ENCODE measurements at regions not wholly inside any gene's neighbourhood (a gene's known extent, or its start where the extent isn't known, plus 50 kb on each side); places are given as distances from the start of the nearest gene placed in this dataset.

DNA sequence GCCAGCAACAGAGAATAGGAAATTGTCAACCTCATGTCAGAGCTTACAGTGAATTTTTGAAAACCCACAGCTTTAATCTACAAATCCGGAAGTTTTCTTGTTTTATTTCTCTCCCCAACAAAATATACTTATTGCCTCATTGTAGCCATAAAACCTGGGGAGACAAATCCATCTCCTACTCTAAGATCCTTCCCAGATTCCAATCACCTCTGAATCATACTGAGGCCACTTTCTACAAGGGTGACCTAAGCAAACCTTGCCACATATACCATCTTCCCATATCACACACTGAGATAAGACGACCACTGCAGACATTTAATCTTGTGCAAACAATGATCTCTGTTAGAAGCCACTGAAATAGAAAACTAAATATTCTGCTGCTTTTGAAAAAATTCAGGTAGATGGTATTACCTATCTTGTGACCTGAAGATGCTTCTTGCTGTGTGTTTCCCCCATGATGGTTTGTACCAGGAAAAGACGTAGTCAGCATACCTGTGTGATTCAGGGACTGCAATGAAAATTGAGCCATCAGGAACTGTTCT, 171.5 kb upstream of the DUSP10 start:
- Histone ChIP-seq H3K27me3 (no peaks in the 10 kb centered on the region), H3K36me3 (no peaks in the 10 kb centered on the region), H3K9me3 (no peaks in the 10 kb centered on the region), H3K4me3 (no peak overlapping the region), H3K4me1 (no peaks in the 10 kb centered on the region), H3K27ac (no peak overlapping the region)
- in situ Hi-C loops (cut with MboI; ENCODE audit: low sequenced_read_pairs in 4 of 4), result no loop called here
- intact Hi-C loops (cut with DNase I; ENCODE audit: low total_unique reads), result no loop called here
- no peak for ATAC-seq
- no peak for DNase-seq
- TF ChIP-seq POLR2A (IDR thresholded peaks at IDR 0.05), result no peak
- TF ChIP-seq, protein P1, sequence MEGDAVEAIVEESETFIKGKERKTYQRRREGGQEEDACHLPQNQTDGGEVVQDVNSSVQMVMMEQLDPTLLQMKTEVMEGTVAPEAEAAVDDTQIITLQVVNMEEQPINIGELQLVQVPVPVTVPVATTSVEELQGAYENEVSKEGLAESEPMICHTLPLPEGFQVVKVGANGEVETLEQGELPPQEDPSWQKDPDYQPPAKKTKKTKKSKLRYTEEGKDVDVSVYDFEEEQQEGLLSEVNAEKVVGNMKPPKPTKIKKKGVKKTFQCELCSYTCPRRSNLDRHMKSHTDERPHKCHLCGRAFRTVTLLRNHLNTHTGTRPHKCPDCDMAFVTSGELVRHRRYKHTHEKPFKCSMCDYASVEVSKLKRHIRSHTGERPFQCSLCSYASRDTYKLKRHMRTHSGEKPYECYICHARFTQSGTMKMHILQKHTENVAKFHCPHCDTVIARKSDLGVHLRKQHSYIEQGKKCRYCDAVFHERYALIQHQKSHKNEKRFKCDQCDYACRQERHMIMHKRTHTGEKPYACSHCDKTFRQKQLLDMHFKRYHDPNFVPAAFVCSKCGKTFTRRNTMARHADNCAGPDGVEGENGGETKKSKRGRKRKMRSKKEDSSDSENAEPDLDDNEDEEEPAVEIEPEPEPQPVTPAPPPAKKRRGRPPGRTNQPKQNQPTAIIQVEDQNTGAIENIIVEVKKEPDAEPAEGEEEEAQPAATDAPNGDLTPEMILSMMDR (IDR thresholded peaks at IDR 0.05 in 4 of 5, conservative IDR thresholded peaks at IDR 0.05 in 1 of 5), result no peak

DNA sequence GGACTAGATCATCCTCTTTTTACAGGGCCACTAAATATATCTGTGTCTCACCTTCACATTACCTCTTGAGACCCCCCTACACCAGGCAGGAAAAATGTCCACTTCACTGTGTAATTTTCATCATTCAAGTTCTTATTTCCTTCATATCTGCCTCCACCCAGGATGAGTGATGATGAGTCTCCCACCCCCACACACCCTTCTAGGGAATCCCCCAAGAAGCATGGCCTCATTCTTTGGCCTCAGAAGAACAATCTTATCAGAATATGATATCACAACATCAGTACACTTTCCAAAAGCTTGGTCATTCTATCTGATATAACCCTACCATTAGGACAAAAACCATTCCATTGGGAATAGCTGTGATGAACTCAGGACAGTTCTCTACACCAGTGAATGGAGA, 170.3 kb upstream of the DUSP10 start:
- intact Hi-C loops (cut with DNase I; ENCODE audit: low total_unique reads), result no loop called here
- no peaks in the 10 kb centered on the region for H3K9me3 ChIP-seq
- H3K4me3 ChIP-seq, result no peak overlapping the region
- no peaks in the 10 kb centered on the region for H3K27me3 ChIP-seq
- in situ Hi-C loops (cut with MboI; ENCODE audit: low sequenced_read_pairs in 4 of 4), result no loop called here
- TF ChIP-seq, protein P1 (IDR thresholded peaks at IDR 0.05 in 4 of 5, conservative IDR thresholded peaks at IDR 0.05 in 1 of 5), result no peak
- no peak for TF ChIP-seq POLR2A (IDR thresholded peaks at IDR 0.05)
- DNase-seq (no peak), ATAC-seq (no peak)
- H3K27ac ChIP-seq, result no peak overlapping the region
- H3K4me1 ChIP-seq, result no peaks in the 10 kb centered on the region
- H3K36me3 ChIP-seq, result no peaks in the 10 kb centered on the region

DNA sequence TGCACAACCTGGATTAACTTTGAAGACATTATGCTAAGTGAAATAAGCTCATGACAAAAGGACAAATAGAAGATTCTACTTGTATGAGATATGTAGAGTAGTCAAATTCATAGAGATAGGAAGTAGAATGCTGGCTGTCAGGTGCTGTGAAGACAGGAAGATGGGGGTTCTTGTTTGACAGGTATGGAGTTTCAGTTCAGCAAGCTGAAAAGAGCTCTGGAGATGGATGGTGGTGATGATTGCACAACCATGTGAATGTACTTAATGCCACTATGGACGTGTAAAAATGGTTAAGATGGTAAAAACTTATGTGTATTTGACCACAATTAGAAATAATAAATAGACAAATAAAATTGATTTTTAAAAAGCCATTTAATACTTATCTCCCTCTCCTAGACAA, 169.8 kb upstream of the DUSP10 start:
- no peaks in the 10 kb centered on the region for H3K4me1 ChIP-seq
- TF ChIP-seq, protein P1 (IDR thresholded peaks at IDR 0.05 in 4 of 5, conservative IDR thresholded peaks at IDR 0.05 in 1 of 5), result no peak
- no peak for TF ChIP-seq POLR2A (IDR thresholded peaks at IDR 0.05)
- ATAC-seq (no peak), DNase-seq (no peak)
- no peaks in the 10 kb centered on the region for H3K9me3 ChIP-seq
- H3K4me3 ChIP-seq, result no peak overlapping the region
- no peaks in the 10 kb centered on the region for H3K27me3 ChIP-seq
- intact Hi-C loops (cut with DNase I; ENCODE audit: low total_unique reads) (no loop called here), in situ Hi-C loops (cut with MboI; ENCODE audit: low sequenced_read_pairs in 4 of 4) (no loop called here)
- no peak overlapping the region for H3K27ac ChIP-seq
- no peaks in the 10 kb centered on the region for H3K36me3 ChIP-seq

DNA sequence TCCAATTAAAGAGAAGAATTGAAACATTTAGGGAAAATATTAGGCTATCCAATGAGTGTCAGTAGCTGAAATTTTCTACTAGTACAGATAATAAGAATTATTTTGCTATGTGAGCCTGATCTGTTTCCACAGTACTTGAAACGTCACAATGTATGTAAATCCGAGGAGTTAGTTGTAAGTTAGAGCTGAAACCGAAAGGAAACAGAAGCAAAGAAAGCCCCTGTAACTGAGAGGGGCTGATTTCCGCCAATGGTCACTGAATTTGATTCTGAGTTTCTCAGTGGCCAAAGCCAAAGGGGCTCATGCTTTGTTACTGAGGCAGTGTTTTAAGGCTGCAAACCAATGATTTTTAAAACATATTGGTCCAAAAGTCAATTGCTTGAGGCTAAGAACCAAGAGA, 168.3 kb upstream of the DUSP10 start:
- Histone ChIP-seq H3K9me3 (no peaks in the 10 kb centered on the region), H3K36me3 (no peaks in the 10 kb centered on the region), H3K27me3 (no peaks in the 10 kb centered on the region), H3K27ac (no peak overlapping the region), H3K4me1 (no peaks in the 10 kb centered on the region), H3K4me3 (no peak overlapping the region)
- in situ Hi-C loops (cut with MboI; ENCODE audit: low sequenced_read_pairs in 4 of 4), result no loop called here
- no peak for TF ChIP-seq POLR2A (IDR thresholded peaks at IDR 0.05)
- TF ChIP-seq, protein P1 (IDR thresholded peaks at IDR 0.05 in 4 of 5, conservative IDR thresholded peaks at IDR 0.05 in 1 of 5), result no peak
- intact Hi-C loops (cut with DNase I; ENCODE audit: low total_unique reads), result no loop called here
- DNase-seq (no peak), ATAC-seq (no peak)

DNA sequence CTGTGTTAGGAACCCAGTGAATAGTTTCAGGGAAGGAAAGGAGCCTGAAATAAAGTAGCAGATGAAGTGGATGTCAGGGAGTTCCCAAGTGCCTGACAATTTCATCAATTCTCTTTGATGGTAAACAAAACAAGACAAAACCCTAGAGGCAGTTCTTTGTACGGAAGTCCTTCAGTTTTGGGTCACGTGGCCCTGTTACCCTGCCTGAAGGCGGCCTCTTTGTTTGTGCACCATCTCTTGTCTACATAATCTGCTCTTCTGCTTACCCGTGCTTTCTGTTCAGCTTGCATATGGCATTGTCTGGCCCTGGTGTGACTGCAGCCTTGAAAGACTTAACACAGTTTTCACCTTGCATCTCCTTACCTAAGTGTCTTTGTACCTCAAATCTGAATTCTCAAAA, 166.7 kb upstream of the DUSP10 start:
- no peaks in the 10 kb centered on the region for H3K9me3 ChIP-seq
- no peak for DNase-seq
- TF ChIP-seq, protein P1 (IDR thresholded peaks at IDR 0.05 in 4 of 5, conservative IDR thresholded peaks at IDR 0.05 in 1 of 5), result no peak
- no peak for TF ChIP-seq POLR2A (IDR thresholded peaks at IDR 0.05)
- H3K36me3 ChIP-seq, result no peaks in the 10 kb centered on the region
- no peak overlapping the region for H3K27ac ChIP-seq
- intact Hi-C loops (cut with DNase I; ENCODE audit: low total_unique reads) (no loop called here), in situ Hi-C loops (cut with MboI; ENCODE audit: low sequenced_read_pairs in 4 of 4) (no loop called here)
- no peaks in the 10 kb centered on the region for H3K4me1 ChIP-seq
- H3K4me3 ChIP-seq, result no peak overlapping the region
- no peaks in the 10 kb centered on the region for H3K27me3 ChIP-seq
- no peak for ATAC-seq
